ENCODE measurements at regions not wholly inside any gene's neighbourhood (a gene's known extent, or its start where the extent isn't known, plus 50 kb on each side); places are given as distances from the start of the nearest gene placed in this dataset.
"Not testable (repeated sequence)": the region's sequence is repeated elsewhere in the genome, so short reads cannot be mapped to it uniquely, and the experiment has no call there.

- DNase-seq (ENCODE audit: low spot score), result no peak
Measured at GRCh38 chr5:39696672-39697398, 272.1 kb upstream of the DAB2 start.

- no peak for DNase-seq (ENCODE audit: low spot score)
Measured at GRCh38 chr5:39691993-39692392, 267.2 kb upstream of the DAB2 start.

GRCh38 chr5:39691136-39691535 is 266.4 kb upstream of the DAB2 start:
- DNase-seq (ENCODE audit: low spot score), result no peak

GRCh38 chr5:39689919-39690318 is 265.1 kb upstream of the DAB2 start:
- no peak for DNase-seq (ENCODE audit: low spot score)

- not testable (repeated sequence) for DNase-seq (ENCODE audit: low spot score)
Measured at GRCh38 chr5:39687924-39688323, 263.1 kb upstream of the DAB2 start.

GRCh38 chr5:39680213-39680612 is 255.4 kb upstream of the DAB2 start:
- DNase-seq (ENCODE audit: low spot score), result no peak

- DNase-seq (ENCODE audit: low spot score), result no peak
Measured at GRCh38 chr5:39678534-39678933, 253.8 kb upstream of the DAB2 start.

GRCh38 chr5:39675676-39676075 is 250.9 kb upstream of the DAB2 start:
- DNase-seq (ENCODE audit: low spot score), result no peak

- DNase-seq (ENCODE audit: low spot score), result no peak
Measured at GRCh38 chr5:39674209-39675082, 249.7 kb upstream of the DAB2 start.

- no peak for DNase-seq (ENCODE audit: low spot score)
Measured at GRCh38 chr5:39671561-39671961, 246.8 kb upstream of the DAB2 start.

GRCh38 chr5:39670955-39671354 is 246.2 kb upstream of the DAB2 start:
- DNase-seq (ENCODE audit: low spot score), result no peak

GRCh38 chr5:39670391-39670790 is 245.6 kb upstream of the DAB2 start:
- DNase-seq (ENCODE audit: low spot score), result no peak

- no peak for DNase-seq (ENCODE audit: low spot score)
Measured at GRCh38 chr5:39668980-39669379, 244.2 kb upstream of the DAB2 start.

- no peak for DNase-seq (ENCODE audit: low spot score)
Measured at GRCh38 chr5:39665328-39665727, 240.5 kb upstream of the DAB2 start.

GRCh38 chr5:39662945-39663344 is 238.2 kb upstream of the DAB2 start:
- DNase-seq (ENCODE audit: low spot score), result no peak

GRCh38 chr5:39661026-39661779 is 236.4 kb upstream of the DAB2 start:
- DNase-seq (ENCODE audit: low spot score), result no peak

- DNase-seq (ENCODE audit: low spot score), result no peak
Measured at GRCh38 chr5:39660020-39660419, 235.2 kb upstream of the DAB2 start.

- DNase-seq (ENCODE audit: low spot score), result no peak
Measured at GRCh38 chr5:39658866-39659265, 234.1 kb upstream of the DAB2 start.

- no peak for DNase-seq (ENCODE audit: low spot score)
Measured at GRCh38 chr5:39657943-39658342, 233.2 kb upstream of the DAB2 start.

- DNase-seq (ENCODE audit: low spot score), result no peak
Measured at GRCh38 chr5:39656600-39656999, 231.8 kb upstream of the DAB2 start.

- no peak for DNase-seq (ENCODE audit: low spot score)
Measured at GRCh38 chr5:39654715-39655114, 229.9 kb upstream of the DAB2 start.

- DNase-seq (ENCODE audit: low spot score), result not testable (repeated sequence)
Measured at GRCh38 chr5:39652481-39652880, 227.7 kb upstream of the DAB2 start.

- DNase-seq (ENCODE audit: low spot score), result no peak
Measured at GRCh38 chr5:39652036-39652435, 227.3 kb upstream of the DAB2 start.

Data from AG08395 (cell line).